Spleen (tissue), 11 donors: ENCODE measurements at regions not wholly inside any gene's neighbourhood (a gene's known extent, or its start where the extent isn't known, plus 50 kb on each side); places are given as distances from the start of the nearest gene placed in this dataset.

Source experiments
- DNase-seq: peaks from one replicate; pipeline ENCODE4 v3.0.0-alpha.2; 2020
- H3K27ac ChIP-seq, 8 donors: fragments of 200-600 bp; sonication (generic) in 7 of 8; 1 replicate in 4 of 8; 2 replicates in 4 of 8; pipeline versions ENCODE4 v1.5.0 to v1.8.0; 2016 to 2021; ENCODE audit warnings: inconsistent platforms in 4 of 8, mild to moderate bottlenecking in 4 of 8, moderate library complexity in 1 of 8
- H3K27me3 ChIP-seq, 7 donors: fragments of 200-600 bp; sonication (generic) in 6 of 7; replicated peaks in 1 of 7; 1 replicate in 4 of 7; 2 replicates in 3 of 7; pipeline versions ENCODE4 v1.5.0 to v1.8.0; 2016 to 2021; ENCODE audit warnings: inconsistent platforms in 3 of 7, mild to moderate bottlenecking in 1 of 7
- H3K36me3 ChIP-seq, 6 donors: fragments of 200-600 bp; sonication (generic) in 5 of 6; 1 replicate in 4 of 6; 2 replicates in 2 of 6; pipeline versions ENCODE4 v1.5.0 to v1.8.0; 2016 to 2021; ENCODE audit warnings: inconsistent platforms in 2 of 6
- H3K4me1 ChIP-seq, 6 donors: fragments of 200-600 bp; sonication (generic) in 5 of 6; 1 replicate in 3 of 6; 2 replicates in 3 of 6; pipeline versions ENCODE4 v1.5.0 to v1.8.0; 2016 to 2021; ENCODE audit warnings: inconsistent platforms in 3 of 6
- H3K4me3 ChIP-seq, 8 donors: fragments of 200-600 bp; sonication (generic) in 7 of 8; 1 replicate in 4 of 8; 2 replicates in 4 of 8; pipeline versions ENCODE4 v1.5.0 to v1.8.0; 2016 to 2021; ENCODE audit warnings: inconsistent platforms in 4 of 8, mild to moderate bottlenecking in 4 of 8, moderate library complexity in 2 of 8
- H3K9me3 ChIP-seq, 8 donors: fragments of 200-600 bp; sonication (generic) in 7 of 8; 1 replicate in 4 of 8; 2 replicates in 4 of 8; pipeline versions ENCODE4 v1.5.0 to v1.8.0; 2016 to 2021; ENCODE audit warnings: inconsistent platforms in 4 of 8
- CTCF ChIP-seq, 11 experiments: fragments of 200-600 bp in 7 of 11; fragments of 450-650 bp in 4 of 11; sonication (generic) in 4 of 11; IDR thresholded peaks in 8 of 11; conservative IDR thresholded peaks in 3 of 11; 1 replicate in 7 of 11; 2 replicates in 4 of 11; pipeline versions ENCODE4 v1.4.0 to v1.8.0; 2016 to 2021; ENCODE audit warnings: antibody characterized with exemption in 11 of 11, inconsistent platforms in 4 of 11, mild to moderate bottlenecking in 1 of 11
- POLR2A ChIP-seq, 3 donors: fragments of 450-650 bp; IDR thresholded peaks; one replicate each; pipeline ENCODE4 v1.5.1; 2017; ENCODE audit warnings: antibody characterized with exemption in 3 of 3, mild to moderate bottlenecking in 1 of 3
- POLR2AphosphoS5 ChIP-seq, 3 donors: sonication (generic); formaldehyde crosslinking; IDR thresholded peaks; one replicate each; pipeline ENCODE4 v1.5.1; 2017; ENCODE audit warnings: antibody characterized with exemption in 3 of 3
- WGBS, 5 donors: extraction: QIAGEN DNeasy Blood & Tissue Kit in 3 of 5; methylation state at CpG; one replicate each; pipeline versions ENCODE4 v1.1.5 to v1.1.7; 2013 to 2018; 5-methylcytosine and 5-hydroxymethylcytosine counted together
- intact Hi-C: fragments of 100-400 bp; cut with DNase I; formaldehyde crosslinking; loops from one replicate; pipeline ENCODE4 v1.15.0; 2023; ENCODE audit warnings: low total_unique reads
- donor health status: healthy with polysubstance abuse.
- donor health status: DM: no; HTN: no; CAD: no; lungs with moderate emphysema.
- donor health status: DM: no; HTN: no; CAD: no.
- donor health status: Bipolar disorder and iron deficiency.
- donor health status: healthy.
- donor health status: DM: no; HTN: no; CAD: no.
- donor health status: DM: yes; HTN: yes; CAD: no.

- Histone ChIP-seq H3K9me3 (no peaks in the 10 kb centered on the region), H3K27me3 (peaks cover 0 to 4% (median 0%) of the 10 kb centered on the region in 7 donors), H3K4me3 (no peak overlapping the region), H3K36me3 (no peaks in the 10 kb centered on the region), H3K4me1 (no peaks in the 10 kb centered on the region), H3K27ac (no peak overlapping the region)
- 8 to 16% (median 13%) methylated on average over 1 of the region's 1 CpG for WGBS, 5 donors
- TF ChIP-seq POLR2A (IDR thresholded peaks at IDR 0.05) (no peak), CTCF (IDR thresholded peaks at IDR 0.05 in 8 of 11, conservative IDR thresholded peaks at IDR 0.05 in 3 of 11) (no peak), POLR2AphosphoS5 (IDR thresholded peaks at IDR 0.05) (no peak)
- no peak for DNase-seq
- intact Hi-C loops = no loop called here
Measured at GRCh38 chr6:98636941-98637340, 197.4 kb upstream of the POU3F2 start.

- Histone ChIP-seq H3K4me1 (no peaks in the 10 kb centered on the region), H3K4me3 (no peak overlapping the region), H3K27ac (no peak overlapping the region), H3K9me3 (no peaks in the 10 kb centered on the region), H3K36me3 (no peaks in the 10 kb centered on the region), H3K27me3 (peaks cover 0 to 4% (median 0%) of the 10 kb centered on the region in 7 donors)
- intact Hi-C loops = no loop called here
- 71 to 83% (median 80%) methylated on average over 5 of the region's 5 CpGs for WGBS, 5 donors
- no peak for DNase-seq
- TF ChIP-seq POLR2AphosphoS5 (IDR thresholded peaks at IDR 0.05) = no peak
- TF ChIP-seq POLR2A (IDR thresholded peaks at IDR 0.05) = no peak
- TF ChIP-seq CTCF (IDR thresholded peaks at IDR 0.05 in 8 of 11, conservative IDR thresholded peaks at IDR 0.05 in 3 of 11) = no peak
Measured at GRCh38 chr6:98639089-98639635, 195.2 kb upstream of the POU3F2 start.

- no peak overlapping the region for H3K4me3 ChIP-seq
Measured at GRCh38 chr6:98640366-98640765, 194.0 kb upstream of the POU3F2 start.

More at GRCh38 chr6:98640366-98640765, 194.0 kb upstream of the POU3F2 start:
- no peaks in the 10 kb centered on the region for H3K36me3 ChIP-seq
- no peak for DNase-seq
- intact Hi-C loops = no loop called here
- no peak overlapping the region for H3K27ac ChIP-seq
- H3K27me3 ChIP-seq = peaks cover 0 to 4% (median 0%) of the 10 kb centered on the region in 7 donors
- no peak for TF ChIP-seq POLR2AphosphoS5 (IDR thresholded peaks at IDR 0.05)
- no peak for TF ChIP-seq POLR2A (IDR thresholded peaks at IDR 0.05)
- TF ChIP-seq CTCF (IDR thresholded peaks at IDR 0.05 in 8 of 11, conservative IDR thresholded peaks at IDR 0.05 in 3 of 11) = no peak
- no peaks in the 10 kb centered on the region for H3K9me3 ChIP-seq
- no peaks in the 10 kb centered on the region for H3K4me1 ChIP-seq
- 78 to 91% (median 84%) methylated on average over 5 of the region's 5 CpGs for WGBS, 5 donors
